ENCODE measurements at regions not wholly inside any gene's neighbourhood (a gene's known extent, or its start where the extent isn't known, plus 50 kb on each side); places are given as distances from the start of the nearest gene placed in this dataset.

GRCh38 chr1:14184454-14184853 is 414.0 kb upstream of the KAZN start:
- H3K27me3 Mint-ChIP-seq, result peaks cover 41% of the 10 kb centered on the region
- WGBS (ENCODE audit: insufficient coverage), result 89% methylated on average over 3 of the region's 6 CpGs
- no peak for ATAC-seq (ENCODE audit: low read depth)

GRCh38 chr1:14189381-14189780 is 409.1 kb upstream of the KAZN start:
- WGBS (ENCODE audit: insufficient coverage), result 81% methylated on average over 2 of the region's 4 CpGs
- Mint-ChIP-seq H3K9me3 (ENCODE audit: insufficient read depth) (no peaks in the 10 kb centered on the region), H3K27ac (no peak overlapping the region), H3K27me3 (peaks cover 17% of the 10 kb centered on the region), H3K4me1 (no peaks in the 10 kb centered on the region), H3K4me3 (no peak overlapping the region)
- TF ChIP-seq CTCF (IDR thresholded peaks at IDR 0.05) (no peak), EZH2 (IDR thresholded peaks at IDR 0.05; ENCODE audit: borderline replicate concordance, insufficient read depth, low read depth, low read length, poor library complexity, severe bottlenecking) (no peak)
- no peak overlapping the region for H3K9ac ChIP-seq (ENCODE audit: low read length)
- no peak for DNase-seq
- H2AFZ ChIP-seq (ENCODE audit: insufficient read depth, low read depth, low read length, poor library complexity, severe bottlenecking), result no peak overlapping the region
- no peaks in the 10 kb centered on the region for H3K36me3 ChIP-seq (replicated peaks in 1 of 2; ENCODE audit: control extremely low read depth in 1 of 2, control insufficient read depth in 1 of 2, extremely low read depth in 1 of 2, insufficient read depth in 2 of 2, low read length in 1 of 2)
- no peaks in the 10 kb centered on the region for H3K9me3 ChIP-seq (ENCODE audit: control extremely low read depth in 1 of 3, control insufficient read depth in 2 of 3, insufficient read depth in 1 of 3, low read length in 2 of 3)
- H3K27me3 ChIP-seq (replicated peaks in 1 of 4; ENCODE audit: control extremely low read depth in 1 of 4, control insufficient read depth in 3 of 4, insufficient read depth in 4 of 4, low read length in 3 of 4), result no peaks in the 10 kb centered on the region
- no peak overlapping the region for H3K4me2 ChIP-seq (replicated peaks; ENCODE audit: low read depth, low read length, poor library complexity, severe bottlenecking)
- intact Hi-C loops (cut with micrococcal nuclease), result no loop called here
- H3K4me3 ChIP-seq (ENCODE audit: control extremely low read depth in 1 of 5, extremely low read depth in 1 of 5, insufficient read depth in 1 of 5, low read depth in 2 of 5, low read length in 4 of 5), result no peak overlapping the region
- CTCF ChIA-PET, result no interaction called here
- no peak for ATAC-seq (ENCODE audit: low read depth)
- POLR2A ChIA-PET, result no interaction called here
- H3K4me1 ChIP-seq (ENCODE audit: control insufficient read depth in 2 of 2, insufficient read depth in 2 of 2, low read length in 2 of 2), result no peaks in the 10 kb centered on the region
- no peaks in the 10 kb centered on the region for H4K20me1 ChIP-seq (ENCODE audit: control insufficient read depth, insufficient read depth, low read length, poor library complexity, severe bottlenecking)
- no peaks in the 10 kb centered on the region for H3K79me2 ChIP-seq (ENCODE audit: control insufficient read depth, insufficient read depth, low read length)
- H3K27ac ChIP-seq (ENCODE audit: low read length in 2 of 2), result no peak overlapping the region

More at GRCh38 chr1:14184454-14184853, 414.0 kb upstream of the KAZN start:
- Mint-ChIP-seq H3K9me3 (ENCODE audit: insufficient read depth) (no peaks in the 10 kb centered on the region), H3K4me3 (no peak overlapping the region), H3K4me1 (no peaks in the 10 kb centered on the region), H3K27ac (no peak overlapping the region)
- no peak overlapping the region for H3K9ac ChIP-seq (ENCODE audit: low read length)
- TF ChIP-seq EZH2 (IDR thresholded peaks at IDR 0.05; ENCODE audit: borderline replicate concordance, insufficient read depth, low read depth, low read length, poor library complexity, severe bottlenecking), result no peak
- TF ChIP-seq CTCF (IDR thresholded peaks at IDR 0.05), result no peak
- H3K79me2 ChIP-seq (ENCODE audit: control insufficient read depth, insufficient read depth, low read length), result no peaks in the 10 kb centered on the region
- H3K9me3 ChIP-seq (ENCODE audit: control extremely low read depth in 1 of 3, control insufficient read depth in 2 of 3, insufficient read depth in 1 of 3, low read length in 2 of 3), result no peaks in the 10 kb centered on the region
- DNase-seq, result no peak
- no peaks in the 10 kb centered on the region for H4K20me1 ChIP-seq (ENCODE audit: control insufficient read depth, insufficient read depth, low read length, poor library complexity, severe bottlenecking)
- H3K4me3 ChIP-seq (ENCODE audit: control extremely low read depth in 1 of 5, extremely low read depth in 1 of 5, insufficient read depth in 1 of 5, low read depth in 2 of 5, low read length in 4 of 5), result no peak overlapping the region
- H2AFZ ChIP-seq (ENCODE audit: insufficient read depth, low read depth, low read length, poor library complexity, severe bottlenecking), result no peak overlapping the region
- H3K4me2 ChIP-seq (replicated peaks; ENCODE audit: low read depth, low read length, poor library complexity, severe bottlenecking), result no peak overlapping the region
- no peak overlapping the region for H3K27ac ChIP-seq (ENCODE audit: low read length in 2 of 2)
- H3K4me1 ChIP-seq (ENCODE audit: control insufficient read depth in 2 of 2, insufficient read depth in 2 of 2, low read length in 2 of 2), result no peaks in the 10 kb centered on the region
- intact Hi-C loops (cut with micrococcal nuclease), result no loop called here
- CTCF ChIA-PET, result no interaction called here
- H3K36me3 ChIP-seq (replicated peaks in 1 of 2; ENCODE audit: control extremely low read depth in 1 of 2, control insufficient read depth in 1 of 2, extremely low read depth in 1 of 2, insufficient read depth in 2 of 2, low read length in 1 of 2), result no peaks in the 10 kb centered on the region
- POLR2A ChIA-PET, result no interaction called here
- peaks cover 0 to 8% (median 2%) of the 10 kb centered on the region in 4 experiments for H3K27me3 ChIP-seq (replicated peaks in 1 of 4; ENCODE audit: control extremely low read depth in 1 of 4, control insufficient read depth in 3 of 4, insufficient read depth in 4 of 4, low read length in 3 of 4)

All from B cell (primary cell).